ENCODE measurements at regions not wholly inside any gene's neighbourhood (a gene's known extent, or its start where the extent isn't known, plus 50 kb on each side); places are given as distances from the start of the nearest gene placed in this dataset.

GRCh38 chr17:27236717-27237315, 57.1 kb upstream of the WSB1 start:
- H3K4me1 ChIP-seq (ENCODE audit: insufficient read depth, low read length, poor library complexity, severe bottlenecking) = peaks cover 6% of the 10 kb centered on the region
- H3K9me2 ChIP-seq (ENCODE audit: insufficient read depth, low read length) = no peaks in the 10 kb centered on the region
- TF ChIP-seq, protein P1, sequence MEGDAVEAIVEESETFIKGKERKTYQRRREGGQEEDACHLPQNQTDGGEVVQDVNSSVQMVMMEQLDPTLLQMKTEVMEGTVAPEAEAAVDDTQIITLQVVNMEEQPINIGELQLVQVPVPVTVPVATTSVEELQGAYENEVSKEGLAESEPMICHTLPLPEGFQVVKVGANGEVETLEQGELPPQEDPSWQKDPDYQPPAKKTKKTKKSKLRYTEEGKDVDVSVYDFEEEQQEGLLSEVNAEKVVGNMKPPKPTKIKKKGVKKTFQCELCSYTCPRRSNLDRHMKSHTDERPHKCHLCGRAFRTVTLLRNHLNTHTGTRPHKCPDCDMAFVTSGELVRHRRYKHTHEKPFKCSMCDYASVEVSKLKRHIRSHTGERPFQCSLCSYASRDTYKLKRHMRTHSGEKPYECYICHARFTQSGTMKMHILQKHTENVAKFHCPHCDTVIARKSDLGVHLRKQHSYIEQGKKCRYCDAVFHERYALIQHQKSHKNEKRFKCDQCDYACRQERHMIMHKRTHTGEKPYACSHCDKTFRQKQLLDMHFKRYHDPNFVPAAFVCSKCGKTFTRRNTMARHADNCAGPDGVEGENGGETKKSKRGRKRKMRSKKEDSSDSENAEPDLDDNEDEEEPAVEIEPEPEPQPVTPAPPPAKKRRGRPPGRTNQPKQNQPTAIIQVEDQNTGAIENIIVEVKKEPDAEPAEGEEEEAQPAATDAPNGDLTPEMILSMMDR (conservative IDR thresholded peaks at IDR 0.05; ENCODE audit: low read length) = peak; percentile 97
- TF ChIP-seq EZH2phosphoT487 (IDR thresholded peaks at IDR 0.05; ENCODE audit: borderline replicate concordance, low read depth, low read length) = no peak
- no peaks in the 10 kb centered on the region for H3K9me3 ChIP-seq (ENCODE audit: low read length)
- no peak overlapping the region for H2AFZ ChIP-seq (ENCODE audit: low read length)
- no peak overlapping the region for H3K4me3 ChIP-seq (ENCODE audit: low read depth, low read length, poor library complexity, severe bottlenecking)
- H3K4me2 ChIP-seq (ENCODE audit: low read length) = no peak overlapping the region
- no peaks in the 10 kb centered on the region for H4K20me1 ChIP-seq (ENCODE audit: insufficient read depth, low read length)
- no peaks in the 10 kb centered on the region for H3K79me2 ChIP-seq (ENCODE audit: insufficient read depth, low read depth, low read length)
- no TSS peak for BruUV-seq (replicated peaks)
- ChIA-PET CTCF (ENCODE audit: unreplicated experiment) (interaction anchor here (2.1 kb wide), 1 partner anchor 96 kb away, joined by 5 read pairs; no protein-coding TSS in a partner anchor), POLR2A (interaction anchor here (0.6 to 1.5 kb wide), 9 partner anchors 9 to 363 kb away, joined by 3 to 10 read pairs (median 3); no protein-coding TSS in a partner anchor)
- H3K27ac ChIP-seq (ENCODE audit: low read depth, low read length, poor library complexity, severe bottlenecking) = no peak overlapping the region
- no peaks in the 10 kb centered on the region for H3K36me3 ChIP-seq (ENCODE audit: insufficient read depth, low read length)
- intact Hi-C loops (cut with micrococcal nuclease; ENCODE audit: unreplicated experiment) = loop anchor here (1.0 to 5.0 kb wide), 3 partner anchors 95 to 415 kb away; no protein-coding TSS in a partner anchor
- DNase-seq (ENCODE audit: low spot score) = peak; percentile 72

DNA sequence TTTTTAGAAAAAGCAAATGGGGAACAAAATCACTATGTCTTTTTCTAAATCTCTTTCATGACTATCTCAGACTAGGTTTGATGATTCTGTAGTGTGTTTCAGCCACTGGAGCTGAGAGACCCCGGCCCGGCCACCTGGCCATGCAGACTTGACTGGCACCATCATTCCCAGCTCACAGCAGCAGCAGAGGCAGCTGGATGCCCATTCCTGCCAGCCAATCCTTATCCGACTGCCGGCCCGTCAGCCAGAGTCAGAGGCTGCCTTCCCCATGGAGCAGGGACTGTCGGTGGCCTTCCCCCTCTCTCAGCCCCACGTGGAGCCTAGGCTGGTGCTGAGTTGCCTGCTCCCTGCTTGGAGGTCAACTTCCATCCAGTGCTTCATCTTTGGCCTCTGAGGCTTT, 56.0 kb upstream of the WSB1 start:
- Histone ChIP-seq H4K20me1 (ENCODE audit: insufficient read depth, low read length) (no peaks in the 10 kb centered on the region), H3K4me2 (ENCODE audit: low read length) (no peak overlapping the region), H3K9me2 (ENCODE audit: insufficient read depth, low read length) (no peaks in the 10 kb centered on the region), H3K79me2 (ENCODE audit: insufficient read depth, low read depth, low read length) (no peaks in the 10 kb centered on the region), H3K36me3 (ENCODE audit: insufficient read depth, low read length) (no peaks in the 10 kb centered on the region), H3K4me3 (ENCODE audit: low read depth, low read length, poor library complexity, severe bottlenecking) (no peak overlapping the region), H3K27ac (ENCODE audit: low read depth, low read length, poor library complexity, severe bottlenecking) (no peak overlapping the region), H3K9me3 (ENCODE audit: low read length) (no peaks in the 10 kb centered on the region), H3K4me1 (ENCODE audit: insufficient read depth, low read length, poor library complexity, severe bottlenecking) (peaks cover 6% of the 10 kb centered on the region), H2AFZ (ENCODE audit: low read length) (no peak overlapping the region)
- ChIA-PET POLR2A (interaction anchor here (0.5 to 1.5 kb wide), 5 partner anchors 21 to 112 kb away, joined by 3 to 6 read pairs (median 4); no protein-coding TSS in a partner anchor), CTCF (ENCODE audit: unreplicated experiment) (no interaction called here)
- no TSS peak for BruUV-seq (replicated peaks)
- no peak for DNase-seq (ENCODE audit: low spot score)
- no peak for TF ChIP-seq EZH2phosphoT487 (IDR thresholded peaks at IDR 0.05; ENCODE audit: borderline replicate concordance, low read depth, low read length)
- TF ChIP-seq, protein P1 (conservative IDR thresholded peaks at IDR 0.05; ENCODE audit: low read length) = no peak
- intact Hi-C loops (cut with micrococcal nuclease; ENCODE audit: unreplicated experiment) = loop anchor here (5.0 kb wide), 1 partner anchor 414 kb away; no protein-coding TSS in a partner anchor

GRCh38 chr17:27239046-27239445, 54.9 kb upstream of the WSB1 start:
- Histone ChIP-seq H3K27ac (ENCODE audit: low read depth, low read length, poor library complexity, severe bottlenecking) (no peak overlapping the region), H3K9me3 (ENCODE audit: low read length) (no peaks in the 10 kb centered on the region), H3K4me3 (ENCODE audit: low read depth, low read length, poor library complexity, severe bottlenecking) (no peak overlapping the region), H4K20me1 (ENCODE audit: insufficient read depth, low read length) (no peaks in the 10 kb centered on the region), H3K4me1 (ENCODE audit: insufficient read depth, low read length, poor library complexity, severe bottlenecking) (peaks cover 6% of the 10 kb centered on the region), H3K36me3 (ENCODE audit: insufficient read depth, low read length) (no peaks in the 10 kb centered on the region), H3K79me2 (ENCODE audit: insufficient read depth, low read depth, low read length) (no peaks in the 10 kb centered on the region), H2AFZ (ENCODE audit: low read length) (no peak overlapping the region), H3K9me2 (ENCODE audit: insufficient read depth, low read length) (no peaks in the 10 kb centered on the region), H3K4me2 (ENCODE audit: low read length) (no peak overlapping the region)
- ChIA-PET POLR2A (interaction anchor here (0.6 to 0.7 kb wide), 2 partner anchors 16 to 40 kb away, joined by 4 read pairs; no protein-coding TSS in a partner anchor), CTCF (ENCODE audit: unreplicated experiment) (no interaction called here)
- DNase-seq (ENCODE audit: low spot score) = no peak
- BruUV-seq (replicated peaks) = no TSS peak
- intact Hi-C loops (cut with micrococcal nuclease; ENCODE audit: unreplicated experiment) = loop anchor here (5.0 kb wide), 1 partner anchor 413 kb away; no protein-coding TSS in a partner anchor
- TF ChIP-seq EZH2phosphoT487 (IDR thresholded peaks at IDR 0.05; ENCODE audit: borderline replicate concordance, low read depth, low read length) = no peak
- TF ChIP-seq, protein P1 (conservative IDR thresholded peaks at IDR 0.05; ENCODE audit: low read length) = no peak

Measured in OCI-LY7 (cell line).